NCI-H526 treated with DMSO at 0.1 percent for 48 hours (cell line): ENCODE measurements at regions not wholly inside any gene's neighbourhood (a gene's known extent, or its start where the extent isn't known, plus 50 kb on each side); places are given as distances from the start of the nearest gene placed in this dataset.
"Not testable (repeated sequence)": the region's sequence is repeated elsewhere in the genome, so short reads cannot be mapped to it uniquely, and the experiment has no call there.

Source experiments
- DNase-seq: peaks from one replicate; lab custom pipeline; 2025; lab: John Stamatoyannopoulos, UW

DNA sequence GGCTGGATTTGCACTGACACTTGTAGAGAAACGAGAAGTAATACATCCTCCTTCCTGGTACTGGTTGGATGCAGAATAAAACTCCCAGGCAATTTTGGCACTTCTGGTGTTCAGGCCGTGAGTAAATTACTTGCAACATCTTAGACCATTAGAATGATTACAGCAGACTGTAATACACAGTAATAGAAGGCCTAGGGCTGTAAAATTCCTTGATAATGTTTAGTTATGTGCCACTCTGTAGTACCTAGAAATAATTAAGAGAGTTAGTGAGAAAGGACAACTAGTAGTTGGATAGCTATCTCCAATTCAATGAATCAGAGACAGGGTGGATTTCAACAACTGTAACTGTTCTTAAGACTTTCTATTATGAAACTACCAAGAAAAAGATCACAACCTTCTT is 356.3 kb upstream of the SETBP1 start:
- no peak for DNase-seq

- DNase-seq = peak; percentile 53
These were observed 354.6 kb upstream of the SETBP1 start for GRCh38 chr18:44325903-44326635.

- DNase-seq = no peak
These were observed 348.8 kb upstream of the SETBP1 start for GRCh38 chr18:44331656-44332570.

- DNase-seq = no peak
These were observed 338.9 kb upstream of the SETBP1 start for GRCh38 chr18:44341759-44342158.

- DNase-seq = no peak
These were observed 338.5 kb upstream of the SETBP1 start for GRCh38 chr18:44342162-44342561.

- no peak for DNase-seq
These were observed 337.7 kb upstream of the SETBP1 start for GRCh38 chr18:44342946-44343345.

GRCh38 chr18:44343570-44343969 is 337.1 kb upstream of the SETBP1 start:
- DNase-seq = no peak

- no peak for DNase-seq
These were observed 324.0 kb upstream of the SETBP1 start for GRCh38 chr18:44356566-44357157.

DNA sequence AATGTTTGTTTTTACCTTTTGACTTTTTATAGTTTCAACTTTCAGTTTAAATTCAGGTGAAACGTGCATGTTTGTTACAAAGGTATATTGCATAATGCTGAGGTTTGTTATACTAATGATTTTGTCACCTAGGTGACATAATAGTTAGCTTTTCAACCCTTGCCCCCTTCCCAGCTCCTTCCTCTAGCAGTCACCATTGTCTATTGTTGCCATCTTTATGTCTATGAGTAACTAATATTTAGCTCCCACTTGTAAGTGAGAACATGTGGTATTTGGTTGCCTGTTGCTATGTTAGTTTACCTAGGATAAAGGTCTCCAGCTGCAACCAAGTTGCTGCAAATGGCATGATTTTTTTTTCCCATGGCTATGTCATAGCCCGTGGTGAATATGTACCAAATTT is 322.3 kb upstream of the SETBP1 start:
- DNase-seq = no peak

GRCh38 chr18:44359741-44360140 is 320.9 kb upstream of the SETBP1 start:
- DNase-seq = not testable (repeated sequence)

DNA sequence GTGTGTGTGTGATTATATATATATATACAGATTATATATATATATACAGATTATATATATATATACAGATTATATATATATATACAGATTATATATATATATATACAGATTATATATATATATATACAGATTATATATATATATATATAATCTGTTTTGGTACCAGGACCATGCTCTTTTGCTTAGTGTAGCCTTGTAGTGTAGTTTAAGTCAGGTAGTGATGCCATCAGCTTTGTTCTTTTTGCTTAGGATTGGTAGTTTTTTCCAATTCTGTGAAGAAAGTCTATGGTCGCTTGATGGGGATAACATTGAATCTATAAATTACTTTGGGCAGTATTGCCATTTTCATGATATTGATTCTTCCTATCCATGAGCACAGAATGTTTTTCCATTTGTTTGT is 318.5 kb upstream of the SETBP1 start:
- not testable (repeated sequence) for DNase-seq

GRCh38 chr18:44370861-44371260 is 309.8 kb upstream of the SETBP1 start:
- no peak for DNase-seq

DNA sequence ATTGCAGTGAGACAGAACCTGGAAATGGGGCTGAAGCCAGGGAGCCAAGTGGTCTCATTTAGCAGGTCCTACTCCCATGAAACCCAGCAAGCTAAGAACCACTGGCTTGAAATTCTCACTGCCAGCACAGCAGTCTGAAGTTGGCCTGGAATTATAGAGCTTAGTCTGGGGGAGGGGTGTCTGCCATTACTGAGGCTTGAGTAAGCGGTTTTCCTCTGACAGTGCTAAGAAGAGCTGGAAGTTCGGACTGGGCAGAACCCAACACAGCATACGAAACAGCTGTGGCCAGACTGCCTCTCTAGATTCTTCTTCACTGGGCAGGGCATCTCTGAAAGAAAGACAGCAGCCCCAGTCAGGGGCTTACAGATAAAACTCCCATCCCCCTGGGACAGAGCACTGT is 305.7 kb upstream of the SETBP1 start:
- DNase-seq = no peak

- DNase-seq = no peak
These were observed 294.3 kb upstream of the SETBP1 start for GRCh38 chr18:44386401-44386800.

- DNase-seq = no peak
These were observed 292.4 kb upstream of the SETBP1 start for GRCh38 chr18:44388329-44388728.

DNA sequence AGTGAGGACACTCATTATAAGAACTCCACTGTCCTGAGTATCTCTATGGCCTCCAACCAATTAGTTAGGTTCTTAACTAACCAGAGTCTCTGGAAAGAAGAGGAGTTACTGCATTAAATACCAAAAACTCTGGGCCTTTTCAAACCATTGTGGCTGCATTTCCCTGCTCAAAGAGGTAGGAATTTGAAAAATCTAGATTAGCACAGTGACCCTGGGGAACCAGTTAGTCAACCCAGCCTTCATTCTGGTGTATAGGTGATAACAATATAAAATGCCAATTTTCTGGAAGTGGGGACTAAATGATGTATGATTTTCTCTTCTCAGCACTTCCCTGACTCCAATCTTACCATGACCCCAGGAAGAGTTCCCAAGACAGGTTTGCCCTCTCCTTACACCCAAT is 287.8 kb upstream of the SETBP1 start:
- DNase-seq = no peak

GRCh38 chr18:44393406-44393805 is 287.3 kb upstream of the SETBP1 start:
- no peak for DNase-seq

DNA sequence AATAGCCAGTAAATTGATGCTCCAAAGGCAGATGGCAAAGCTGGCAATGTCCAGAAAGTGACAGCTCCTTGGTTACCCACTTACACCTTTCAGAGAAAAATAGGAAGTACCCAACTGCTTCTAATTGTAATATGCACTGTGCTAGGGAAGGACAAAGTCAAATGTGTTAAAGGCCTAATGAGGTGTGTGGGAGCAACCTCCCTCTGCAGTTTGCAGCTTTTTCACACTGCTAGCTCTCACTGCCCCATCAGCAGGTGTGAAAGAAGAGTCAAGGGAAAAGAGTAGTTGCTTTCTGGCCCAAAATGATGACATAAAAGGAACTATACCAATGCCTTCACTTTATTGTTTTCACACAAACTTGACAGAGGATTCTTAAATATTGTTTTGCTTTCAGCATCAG is 284.1 kb upstream of the SETBP1 start:
- no peak for DNase-seq

DNA sequence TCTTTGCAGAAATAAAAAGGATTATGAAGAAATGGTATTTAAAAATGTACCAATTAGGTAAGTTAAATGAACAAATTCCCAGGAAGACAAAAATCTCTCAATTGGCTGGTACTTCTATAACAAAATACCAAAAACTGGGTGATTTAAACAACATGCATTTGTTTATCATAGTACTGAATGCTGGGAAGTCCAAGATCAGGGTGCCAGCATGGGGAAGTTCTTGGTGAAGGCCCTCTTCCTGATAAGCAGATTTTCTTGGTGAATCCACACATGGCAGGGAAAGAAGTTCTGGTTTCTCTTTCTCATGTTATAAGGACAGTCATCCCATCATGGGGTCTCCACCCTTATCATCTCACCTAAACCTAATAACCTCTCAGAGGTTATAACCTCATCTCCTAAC is 271.6 kb upstream of the SETBP1 start:
- no peak for DNase-seq

- no peak for DNase-seq
These were observed 271.2 kb upstream of the SETBP1 start for GRCh38 chr18:44409515-44409914.

DNA sequence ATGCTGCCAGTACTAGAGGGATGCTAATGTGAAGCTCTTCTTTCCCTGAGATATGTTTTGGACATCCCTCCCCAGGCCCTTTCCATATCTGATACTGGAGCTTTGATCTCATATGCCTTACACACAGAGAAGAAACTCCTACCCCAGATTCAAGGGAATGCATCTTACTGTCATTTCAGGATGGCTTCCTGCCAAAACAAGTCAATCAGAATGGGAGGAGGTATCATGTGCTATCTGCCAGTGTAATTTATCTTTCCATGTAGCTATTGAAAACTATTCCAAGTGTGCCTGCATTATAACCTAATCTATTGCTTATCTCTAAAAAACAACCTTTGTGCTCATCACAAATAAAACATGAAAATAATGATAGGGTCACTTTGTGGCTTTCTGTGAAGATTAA is 269.9 kb upstream of the SETBP1 start:
- DNase-seq = no peak

DNA sequence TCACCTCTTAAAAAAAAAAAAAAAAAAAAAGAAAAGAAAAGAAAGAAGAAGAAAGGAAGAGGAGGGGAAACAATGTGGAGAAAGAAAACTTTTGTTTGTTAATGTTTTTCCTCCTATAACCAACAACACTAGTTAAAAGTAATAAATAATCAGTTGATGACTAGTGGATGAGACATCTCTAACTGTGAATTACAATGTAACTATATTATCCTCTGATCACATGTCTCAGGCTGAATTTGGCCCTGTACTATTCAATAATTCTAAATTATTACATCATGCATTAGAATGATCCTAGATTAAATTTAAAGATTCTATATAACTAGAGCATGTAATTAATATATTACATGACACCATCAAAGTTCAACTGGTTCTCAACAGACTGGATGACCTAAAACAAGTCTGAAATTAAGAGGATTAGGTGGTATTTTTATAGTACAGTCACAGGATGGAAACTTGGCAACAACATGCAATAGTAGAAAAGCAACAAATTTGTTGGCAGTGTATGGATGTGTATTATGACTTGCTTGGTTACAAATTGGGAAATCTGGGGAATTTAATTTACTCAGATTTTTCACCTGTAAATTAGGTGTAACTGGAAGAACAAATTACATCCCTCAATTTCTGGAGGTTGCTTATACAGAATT is 269.3 kb upstream of the SETBP1 start:
- no peak for DNase-seq
